GM18508 (cell line): ENCODE measurements at regions not wholly inside any gene's neighbourhood (a gene's known extent, or its start where the extent isn't known, plus 50 kb on each side); places are given as distances from the start of the nearest gene placed in this dataset.
"Not testable (repeated sequence)": the region's sequence is repeated elsewhere in the genome, so short reads cannot be mapped to it uniquely, and the experiment has no call there.

Experiments
- ATAC-seq: cut with Tn5 transposase; IDR thresholded peaks from one replicate; pipeline ENCODE4 v1.9.1; 2021; ENCODE audit warnings: moderate number of reproducible peaks; ENCODE audit not compliant: insufficient read depth, unreplicated experiment

DNA sequence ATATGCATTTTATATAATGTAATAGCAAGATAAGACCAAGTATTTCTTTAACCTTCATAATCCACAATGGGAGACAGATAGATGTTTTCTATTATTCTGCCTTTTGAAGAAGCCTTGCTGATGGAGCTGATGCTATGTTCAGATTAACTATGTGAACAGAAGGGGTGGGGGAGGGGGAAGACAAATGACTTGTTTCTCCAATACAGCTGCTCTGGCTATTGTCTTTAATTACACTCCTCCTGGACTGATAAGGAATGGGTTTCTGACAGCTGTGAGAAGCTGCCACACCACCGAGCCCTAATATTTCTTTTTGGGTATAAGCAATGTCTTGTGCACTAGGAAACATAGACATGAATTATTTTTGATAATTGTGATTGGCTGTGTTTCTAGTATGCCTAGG, 62.0 kb downstream of the CAVIN4 start:
- no peak for ATAC-seq

DNA sequence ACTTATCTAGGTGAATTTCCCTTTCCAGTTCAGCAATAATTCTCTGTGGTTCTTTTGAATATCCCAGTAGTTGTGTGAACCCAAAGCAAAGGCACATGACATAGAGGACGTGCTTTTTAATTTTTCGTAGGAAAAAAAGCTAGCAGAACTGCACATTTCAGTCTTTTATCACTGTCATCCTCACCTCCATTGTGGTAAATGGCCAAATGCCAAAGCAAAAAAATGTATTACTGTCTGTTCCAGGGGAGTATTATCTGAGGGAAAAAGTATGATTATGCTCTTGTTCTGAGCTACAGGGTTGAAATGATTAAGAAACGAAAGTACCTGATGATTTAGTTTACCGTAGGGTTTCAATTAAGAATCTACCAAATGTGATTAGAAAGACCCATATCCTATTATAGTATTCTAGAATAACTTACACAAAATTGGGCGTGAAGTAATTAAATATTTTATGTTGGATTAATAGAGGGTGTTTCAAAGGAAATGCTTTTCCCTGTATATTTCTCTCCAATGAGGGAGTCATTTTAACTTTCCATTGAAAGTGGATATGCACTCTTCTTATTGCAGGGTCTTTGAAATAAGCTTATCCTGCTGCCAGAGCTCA, 62.7 kb downstream of the CAVIN4 start:
- ATAC-seq: no peak

DNA sequence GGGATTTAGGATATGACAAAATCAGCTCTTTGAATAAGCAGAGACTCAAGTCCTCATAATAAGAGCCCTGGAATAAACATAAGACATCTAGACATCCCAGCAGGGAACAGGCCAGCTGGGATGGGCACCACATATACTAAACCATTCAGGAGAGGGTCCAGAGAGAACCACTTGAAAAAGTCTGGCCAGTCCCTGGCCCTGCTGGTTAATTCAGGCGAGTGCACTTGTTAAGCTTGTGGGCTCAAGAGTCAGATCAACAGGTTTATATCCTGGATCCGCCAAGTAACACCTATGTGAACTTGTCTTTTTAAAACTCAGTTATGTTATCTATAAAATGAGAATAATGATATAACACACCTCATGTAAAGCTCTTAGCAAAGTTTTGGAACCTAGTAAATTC, 63.3 kb downstream of the CAVIN4 start:
- no peak for ATAC-seq

DNA sequence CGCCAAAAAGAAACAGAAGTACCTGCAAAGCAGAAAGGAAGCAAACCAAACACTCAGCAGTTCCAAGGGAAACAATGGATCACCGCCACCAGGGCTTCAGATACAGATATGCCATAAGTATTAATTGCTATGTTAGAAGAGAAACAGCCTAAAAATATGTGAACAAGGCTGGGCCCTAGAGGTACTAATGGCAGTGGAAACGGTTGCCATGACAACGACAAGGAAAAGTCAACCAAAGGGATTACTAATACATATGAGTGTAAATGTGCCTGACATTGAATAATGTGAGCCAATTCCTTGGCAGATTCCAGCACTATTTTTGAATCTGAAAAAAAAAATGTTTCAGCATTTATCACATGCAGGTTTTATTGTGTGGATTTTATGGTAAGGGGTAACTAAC, 75.0 kb downstream of the CAVIN4 start:
- no peak for ATAC-seq

DNA sequence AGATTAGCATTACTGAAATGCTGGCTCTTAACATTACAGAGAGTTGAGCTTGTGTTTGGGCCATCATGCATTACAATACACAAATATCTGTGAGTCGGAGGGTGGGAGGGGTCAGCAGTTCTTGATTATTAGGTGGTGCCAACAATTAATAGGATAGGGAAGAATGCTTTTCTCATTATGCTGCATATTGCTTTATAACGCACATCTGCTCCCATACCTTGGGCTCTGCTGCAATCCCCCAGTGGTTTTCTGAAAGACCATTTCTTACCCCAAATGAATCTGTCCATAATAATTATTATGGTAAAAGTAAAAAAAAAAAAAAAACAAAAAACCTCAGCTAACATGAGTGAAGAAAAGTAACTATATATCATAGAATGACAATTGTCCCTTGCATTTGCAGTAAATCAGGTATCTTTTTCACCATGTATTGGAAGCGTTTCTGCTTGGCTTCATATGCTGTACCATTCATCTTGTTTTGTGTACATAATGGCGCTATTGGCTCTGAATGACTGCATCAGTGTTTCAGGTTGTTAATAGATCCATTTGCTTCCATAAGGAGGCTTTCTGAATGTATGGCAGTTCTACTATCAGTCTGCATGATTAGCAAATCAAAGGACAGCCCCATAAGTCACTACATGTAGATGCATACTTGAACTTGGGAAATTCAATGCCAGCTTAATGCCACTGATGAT, 75.9 kb downstream of the CAVIN4 start:
- ATAC-seq: no peak

DNA sequence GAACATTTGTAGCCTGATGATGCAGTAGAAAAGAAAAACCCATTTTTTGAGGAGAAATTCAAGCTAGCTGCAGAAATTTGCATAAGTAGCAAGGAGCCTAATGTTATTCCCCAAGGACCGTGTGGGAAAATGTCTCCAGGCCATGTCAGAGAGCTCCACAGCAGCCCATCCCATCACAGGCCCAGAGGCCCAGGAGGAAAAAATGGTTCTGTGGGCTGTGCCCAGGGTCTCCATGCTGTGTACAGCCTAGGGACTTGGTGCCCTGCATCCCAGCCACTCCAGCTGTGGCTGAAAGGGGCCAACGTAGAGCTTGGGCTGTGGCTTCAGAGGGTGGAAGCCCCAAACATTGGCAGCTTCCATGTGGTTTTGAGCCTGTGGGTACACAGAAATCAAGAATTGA, 79.0 kb downstream of the CAVIN4 start:
- ATAC-seq: not testable (repeated sequence)

DNA sequence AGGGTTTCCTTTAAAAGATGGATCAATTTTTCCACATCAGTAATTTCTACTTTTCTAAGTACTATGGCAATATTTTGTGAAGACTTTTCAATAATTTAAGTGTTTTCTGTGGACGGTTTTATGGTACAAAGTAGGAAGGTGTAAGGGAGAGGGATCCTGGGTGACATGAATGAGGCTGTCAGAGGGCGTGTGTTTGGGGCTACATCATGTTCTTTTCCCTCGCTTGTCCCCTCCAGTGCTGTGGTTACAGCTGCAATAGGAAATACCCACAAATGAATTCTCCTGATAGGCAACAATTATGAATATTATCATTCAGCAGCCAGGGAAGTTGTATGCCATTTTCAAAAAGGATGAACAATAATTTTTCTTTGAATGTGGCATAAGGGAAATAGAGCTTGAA, 83.8 kb downstream of the CAVIN4 start:
- ATAC-seq: no peak

DNA sequence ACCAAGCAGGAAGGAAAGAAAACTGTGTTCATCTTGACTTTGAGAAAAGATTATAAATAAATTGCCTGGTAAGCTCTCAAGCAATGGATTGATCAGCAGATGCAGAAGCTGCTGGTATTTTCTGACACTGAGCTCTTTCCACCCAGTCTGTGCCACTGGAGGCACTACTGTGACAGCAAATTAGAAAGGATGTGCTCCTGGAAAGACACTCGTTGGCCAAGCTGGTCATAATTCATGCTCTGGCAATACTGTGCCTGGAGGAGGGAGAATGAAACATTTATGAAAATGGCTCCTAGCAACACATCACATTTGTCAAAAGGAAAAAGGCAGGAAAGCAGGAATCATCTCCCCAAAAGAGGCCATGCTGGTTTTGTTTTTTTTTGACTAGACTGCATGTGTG, 84.2 kb downstream of the CAVIN4 start:
- ATAC-seq: no peak

DNA sequence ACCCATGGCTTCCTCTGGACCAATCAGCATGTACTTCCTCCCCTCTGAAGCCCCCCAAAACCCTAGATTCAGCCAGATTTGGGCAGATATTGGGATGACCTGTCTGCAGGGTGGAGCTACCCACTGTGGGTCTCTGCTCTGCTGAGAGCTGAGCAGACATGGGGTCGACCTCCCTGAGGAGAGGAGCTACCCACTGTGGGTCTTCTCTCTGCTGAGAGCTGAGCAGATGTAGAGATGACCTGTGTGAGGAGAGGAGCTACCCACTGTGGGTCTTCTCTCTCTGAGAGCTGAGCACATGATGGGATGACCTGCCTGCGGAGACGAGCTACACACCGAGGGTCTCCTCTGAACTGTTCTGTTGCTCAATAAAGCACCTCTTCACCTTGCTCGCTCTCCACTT, 89.6 kb downstream of the CAVIN4 start:
- ATAC-seq: no peak

DNA sequence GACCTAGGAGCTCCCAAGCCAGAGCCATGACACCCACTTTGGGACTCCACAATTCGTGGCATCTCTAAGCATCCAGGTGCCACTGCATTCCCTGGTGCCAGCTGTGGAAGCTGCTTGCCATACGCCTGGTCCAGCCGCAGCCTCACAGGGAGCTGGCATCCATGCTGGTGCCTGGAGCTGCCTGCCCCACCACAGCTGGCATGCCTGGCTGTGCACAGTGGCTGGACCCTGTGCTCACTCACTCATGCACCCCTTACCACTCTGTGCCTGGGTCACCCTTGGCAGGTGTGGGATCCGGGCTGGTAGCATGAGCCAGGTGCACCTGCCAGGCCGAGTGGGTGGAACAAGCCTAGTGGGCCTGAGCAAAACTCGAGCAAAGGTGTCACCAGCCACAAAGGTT, 90.1 kb downstream of the CAVIN4 start:
- no peak for ATAC-seq

DNA sequence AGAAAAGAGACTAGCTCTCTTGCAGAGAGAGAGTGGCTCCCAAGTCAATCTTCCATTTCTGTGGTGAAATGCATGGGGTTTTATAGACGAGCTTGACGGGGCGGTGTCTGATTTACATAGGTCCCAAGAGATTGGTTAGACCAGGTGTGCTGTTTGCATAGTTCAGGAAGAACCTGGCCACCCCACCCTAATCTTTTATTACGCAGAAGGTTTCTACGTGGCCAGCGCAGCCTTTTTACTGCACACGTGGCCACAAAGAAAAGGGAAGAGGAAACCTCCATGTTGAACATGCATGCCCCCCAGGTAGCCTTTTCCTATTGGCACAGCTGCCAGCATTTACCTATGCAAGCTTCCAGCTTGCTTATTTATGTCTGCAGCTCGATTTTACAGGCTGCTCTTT, 92.1 kb downstream of the CAVIN4 start:
- no peak for ATAC-seq

DNA sequence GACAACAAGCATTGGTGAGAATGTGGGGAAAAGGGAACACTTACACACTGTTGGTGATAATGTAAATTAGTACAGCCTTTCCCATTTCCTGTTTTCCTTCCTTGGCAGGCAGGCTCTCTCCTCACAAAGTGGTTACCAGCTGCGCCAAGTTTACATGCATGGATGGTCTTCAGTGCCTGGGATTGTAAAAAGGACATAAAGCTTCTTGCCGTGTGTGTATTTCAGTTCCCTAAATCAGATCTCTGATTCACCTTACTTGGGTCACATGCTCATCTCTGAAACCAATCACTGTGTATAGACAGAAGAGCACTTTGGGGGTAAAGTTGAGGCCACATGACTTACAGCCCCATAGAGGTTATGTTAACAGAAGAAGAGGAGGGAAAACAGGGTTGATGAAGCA, 92.8 kb downstream of the CAVIN4 start:
- ATAC-seq: peak; percentile 87

DNA sequence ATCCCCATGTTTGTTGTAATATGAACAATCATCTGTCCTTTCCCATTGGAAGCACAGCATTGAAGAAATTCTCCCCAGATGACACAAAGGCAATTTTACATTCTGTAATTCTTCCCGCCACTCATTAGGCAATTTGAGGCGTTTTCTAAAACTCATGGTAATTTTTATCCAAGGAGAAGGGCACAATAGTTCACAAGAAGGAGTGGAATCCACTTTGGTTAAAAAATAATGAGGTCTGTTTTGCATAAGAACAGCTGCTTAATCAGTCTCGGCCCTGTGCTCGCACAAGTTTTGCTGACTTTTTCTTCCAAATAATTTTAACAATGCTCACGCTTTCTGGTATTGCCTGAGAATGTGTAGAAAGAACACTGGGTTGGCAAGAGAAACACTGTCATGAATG, 94.0 kb downstream of the CAVIN4 start:
- ATAC-seq: no peak

DNA sequence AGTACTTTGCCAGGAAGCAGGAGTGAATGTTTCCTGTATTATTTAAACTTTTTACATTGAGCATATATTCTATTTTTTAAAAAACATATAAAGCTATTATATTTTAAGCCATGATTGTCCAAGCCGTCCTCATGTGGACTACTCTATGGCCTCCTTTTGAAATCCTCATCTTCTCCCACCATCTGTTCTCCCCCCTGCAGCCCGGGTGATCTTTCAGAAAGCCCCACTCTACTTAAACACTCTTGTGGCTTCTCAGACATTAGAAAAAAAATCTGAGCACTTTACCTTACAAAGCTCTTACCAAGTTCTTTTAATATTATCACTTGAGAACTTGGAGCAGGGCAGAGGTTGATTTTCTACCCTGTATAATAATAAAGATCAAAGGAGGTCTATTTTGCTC, 95.4 kb downstream of the CAVIN4 start:
- no peak for ATAC-seq

DNA sequence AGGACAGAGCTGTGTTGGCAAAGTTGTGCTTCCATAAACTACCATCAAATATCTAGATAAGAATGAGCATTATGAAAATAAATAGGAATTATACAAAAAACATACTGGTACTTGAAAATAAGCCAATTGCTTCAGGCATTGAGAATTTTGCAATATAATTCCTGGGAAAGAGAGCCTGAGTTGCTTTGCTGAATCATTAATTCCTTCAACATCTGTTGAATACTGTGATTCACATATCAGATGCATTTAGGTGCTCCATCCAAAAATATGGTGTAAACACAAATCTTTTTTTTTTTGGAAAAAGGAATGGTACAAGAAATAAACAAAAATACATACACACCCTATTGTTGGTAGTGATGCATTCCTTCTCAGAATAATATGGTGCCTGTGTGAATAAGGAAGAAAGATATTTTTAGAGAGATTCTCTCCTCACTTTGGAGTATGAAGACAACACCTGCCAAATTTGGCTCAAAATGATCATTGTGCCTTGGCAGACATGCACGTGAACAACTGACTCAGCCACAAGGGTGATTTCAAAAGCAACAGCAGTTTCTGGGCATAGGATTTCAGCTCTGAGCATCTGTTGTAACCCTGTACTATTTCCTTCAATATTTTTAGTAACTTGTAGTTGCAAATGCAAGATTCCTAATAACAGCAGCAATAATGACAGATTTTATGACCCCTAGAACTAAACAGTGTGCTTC, 96.7 kb downstream of the CAVIN4 start:
- no peak for ATAC-seq

DNA sequence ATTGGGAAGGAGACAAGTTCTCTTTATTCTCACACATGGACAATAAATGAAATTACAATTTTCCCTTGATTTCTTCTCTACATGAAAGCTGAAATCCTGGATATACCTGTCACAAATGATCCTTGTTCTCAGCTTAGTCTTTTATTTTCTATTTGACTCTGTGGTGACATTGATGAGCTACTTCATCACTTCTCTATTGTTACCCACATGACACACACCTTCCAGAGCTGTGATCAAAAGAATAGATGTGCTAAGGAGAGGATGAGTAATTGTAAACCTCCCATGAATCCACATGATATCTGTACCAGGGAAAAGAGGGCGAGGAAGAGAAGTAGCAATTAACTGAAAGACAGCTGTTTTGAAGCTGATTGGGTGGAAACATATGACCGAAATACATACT, 102.0 kb downstream of the CAVIN4 start:
- ATAC-seq: no peak

DNA sequence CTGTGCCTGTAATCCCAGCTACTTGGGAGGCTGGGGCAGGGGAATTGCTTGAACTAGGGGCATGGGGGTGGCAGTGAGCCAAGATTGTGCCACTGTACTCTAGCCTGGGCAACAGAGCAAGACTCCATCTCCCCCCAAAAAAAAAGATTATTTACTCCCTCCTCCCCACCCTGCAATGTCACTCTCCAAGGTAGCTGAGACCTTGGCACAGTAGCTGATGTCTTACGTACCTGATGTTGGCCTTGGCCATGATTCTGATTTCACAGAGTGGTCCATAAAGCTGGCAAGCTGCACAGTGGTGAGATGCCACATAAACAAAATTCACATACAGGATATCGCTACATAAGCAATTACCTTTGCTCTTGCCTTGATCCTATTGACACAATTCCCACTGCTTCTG, 108.5 kb downstream of the CAVIN4 start:
- ATAC-seq: no peak

DNA sequence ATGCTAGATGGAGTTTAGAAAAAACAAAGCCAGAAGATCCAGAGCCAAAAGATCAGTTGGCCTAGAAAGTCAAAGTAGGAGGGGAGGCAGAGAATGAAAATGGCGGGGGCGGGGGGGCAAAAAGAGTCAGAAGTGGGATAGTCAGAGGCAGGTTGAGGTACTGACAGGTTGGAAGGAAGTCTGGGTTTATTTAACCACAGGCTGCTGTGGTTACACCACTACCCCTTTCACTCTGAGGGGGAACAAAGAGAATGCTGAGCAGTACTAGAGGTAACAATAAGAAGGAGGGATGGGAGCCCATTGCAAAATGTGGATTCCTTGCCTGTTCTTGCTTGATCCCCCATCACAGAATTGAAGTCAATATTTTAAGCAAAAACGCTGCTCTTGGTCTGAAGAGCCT, 111.8 kb downstream of the CAVIN4 start:
- no peak for ATAC-seq

DNA sequence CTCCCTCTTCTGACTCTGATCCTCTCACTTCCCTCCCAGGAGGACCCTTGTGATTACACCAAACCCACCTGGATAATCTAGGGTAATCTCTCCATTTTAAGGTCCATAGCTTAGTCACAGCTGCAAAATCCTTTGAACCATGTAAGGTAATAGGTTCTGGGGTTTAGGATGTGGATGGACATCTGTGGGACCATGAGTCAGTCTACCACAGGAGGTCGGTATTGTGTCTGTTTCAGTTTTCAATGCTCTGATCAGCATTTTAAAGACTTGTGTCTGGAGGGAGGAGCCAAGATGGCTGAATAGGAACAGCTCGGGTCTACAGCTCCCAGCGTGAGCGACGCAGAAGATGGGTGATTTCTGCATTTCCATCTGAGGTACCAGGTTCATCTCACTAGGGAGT, 112.6 kb downstream of the CAVIN4 start:
- ATAC-seq: no peak

DNA sequence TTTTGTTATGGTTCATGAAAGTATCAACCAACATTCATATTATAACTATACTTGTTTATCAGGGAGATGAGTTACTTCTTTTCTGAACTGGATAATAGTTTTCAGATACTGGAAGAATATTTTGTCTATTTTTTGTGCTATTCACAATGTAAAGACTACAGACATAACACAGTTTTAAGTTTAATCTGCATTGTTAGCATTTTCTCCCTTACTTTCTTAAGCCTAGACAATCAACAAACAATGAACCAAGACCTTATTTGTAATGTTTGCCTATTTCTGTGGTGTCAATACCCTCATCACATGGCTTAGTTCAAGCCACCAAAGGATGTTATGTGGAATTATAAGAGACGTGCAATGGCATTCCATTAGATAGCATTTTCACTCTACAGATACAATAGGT, 119.5 kb downstream of the CAVIN4 start:
- ATAC-seq: no peak

DNA sequence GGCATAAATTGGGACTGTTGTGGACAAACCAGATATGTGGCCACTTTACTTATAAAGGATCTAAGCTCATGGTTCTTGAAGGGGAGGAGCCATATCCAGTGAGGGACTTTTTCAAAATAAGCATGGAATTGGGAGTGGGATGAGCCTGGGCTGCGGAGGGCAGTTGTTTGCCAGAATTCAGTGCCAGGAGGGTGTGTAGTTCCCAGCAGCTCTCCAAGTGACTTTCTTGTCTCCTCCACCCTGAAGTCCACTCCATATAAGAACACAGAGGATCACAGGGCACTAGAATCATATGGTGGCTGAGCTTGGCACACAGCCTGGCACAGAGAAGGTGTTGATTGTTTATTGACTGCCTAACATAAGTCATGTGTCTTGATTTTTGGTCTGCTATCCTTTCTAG, 121.1 kb downstream of the CAVIN4 start:
- no peak for ATAC-seq

DNA sequence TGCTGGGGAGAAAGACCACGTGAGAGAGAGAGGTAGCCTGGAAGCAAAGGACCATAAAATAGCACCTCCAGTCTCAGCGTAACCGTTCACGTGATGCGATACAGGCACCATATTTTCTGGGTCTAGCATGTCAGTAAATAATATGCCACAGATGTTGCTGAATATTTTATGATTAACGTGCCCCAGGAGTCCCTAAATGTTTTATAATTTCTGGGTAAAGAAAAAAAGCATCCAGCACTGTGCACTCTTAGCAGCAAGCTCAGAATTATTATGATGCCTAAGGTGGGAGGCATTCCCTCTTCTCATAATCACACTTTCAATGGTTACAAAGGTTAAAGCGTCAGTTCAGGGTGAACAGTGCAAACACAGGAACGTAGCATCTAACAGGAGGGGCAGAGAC, 121.8 kb downstream of the CAVIN4 start:
- ATAC-seq: no peak
